ENCODE measurements at regions not wholly inside any gene's neighbourhood (a gene's known extent, or its start where the extent isn't known, plus 50 kb on each side); places are given as distances from the start of the nearest gene placed in this dataset.

DNA sequence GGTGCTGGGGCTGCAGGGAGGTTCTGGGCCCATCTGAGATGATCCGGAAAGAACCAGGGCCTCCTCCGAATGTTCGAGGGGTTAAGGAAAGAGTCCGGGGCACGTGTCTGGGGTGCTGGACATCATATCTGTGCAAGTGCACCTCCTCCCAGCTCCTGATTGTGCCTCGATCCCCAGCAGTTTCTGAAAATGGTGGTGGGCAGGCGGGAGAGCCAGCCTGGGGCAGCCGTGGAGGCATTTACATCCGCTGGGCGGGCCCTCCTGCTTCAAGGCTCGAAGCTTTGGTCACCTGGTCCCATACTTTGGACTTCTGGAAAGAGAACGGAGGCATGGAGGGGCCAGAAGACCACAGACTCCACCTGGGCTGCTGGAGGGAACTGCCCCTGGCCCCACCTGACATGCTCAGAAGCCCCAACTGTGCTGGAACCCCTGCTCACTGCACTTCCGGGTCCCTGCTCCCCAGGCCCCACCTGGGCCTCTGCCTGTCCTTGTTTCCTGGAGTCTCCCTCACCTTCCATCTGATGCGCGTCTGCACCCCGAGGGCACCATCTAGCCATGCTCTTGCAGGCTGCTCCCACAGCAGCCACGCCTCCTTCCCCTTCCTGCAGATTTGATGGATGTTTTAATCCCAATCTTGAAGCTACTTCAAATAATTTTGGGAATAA is 119.2 kb upstream of the HDAC4 start:
- TF ChIP-seq, protein P1, sequence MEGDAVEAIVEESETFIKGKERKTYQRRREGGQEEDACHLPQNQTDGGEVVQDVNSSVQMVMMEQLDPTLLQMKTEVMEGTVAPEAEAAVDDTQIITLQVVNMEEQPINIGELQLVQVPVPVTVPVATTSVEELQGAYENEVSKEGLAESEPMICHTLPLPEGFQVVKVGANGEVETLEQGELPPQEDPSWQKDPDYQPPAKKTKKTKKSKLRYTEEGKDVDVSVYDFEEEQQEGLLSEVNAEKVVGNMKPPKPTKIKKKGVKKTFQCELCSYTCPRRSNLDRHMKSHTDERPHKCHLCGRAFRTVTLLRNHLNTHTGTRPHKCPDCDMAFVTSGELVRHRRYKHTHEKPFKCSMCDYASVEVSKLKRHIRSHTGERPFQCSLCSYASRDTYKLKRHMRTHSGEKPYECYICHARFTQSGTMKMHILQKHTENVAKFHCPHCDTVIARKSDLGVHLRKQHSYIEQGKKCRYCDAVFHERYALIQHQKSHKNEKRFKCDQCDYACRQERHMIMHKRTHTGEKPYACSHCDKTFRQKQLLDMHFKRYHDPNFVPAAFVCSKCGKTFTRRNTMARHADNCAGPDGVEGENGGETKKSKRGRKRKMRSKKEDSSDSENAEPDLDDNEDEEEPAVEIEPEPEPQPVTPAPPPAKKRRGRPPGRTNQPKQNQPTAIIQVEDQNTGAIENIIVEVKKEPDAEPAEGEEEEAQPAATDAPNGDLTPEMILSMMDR (IDR thresholded peaks at IDR 0.05; ENCODE audit: control extremely low read depth, extremely low read depth, low read depth, missing control alignments), result no peak
- no peak for DNase-seq (ENCODE audit: extremely low spot score)
- POLR2A ChIA-PET, result no interaction called here

DNA sequence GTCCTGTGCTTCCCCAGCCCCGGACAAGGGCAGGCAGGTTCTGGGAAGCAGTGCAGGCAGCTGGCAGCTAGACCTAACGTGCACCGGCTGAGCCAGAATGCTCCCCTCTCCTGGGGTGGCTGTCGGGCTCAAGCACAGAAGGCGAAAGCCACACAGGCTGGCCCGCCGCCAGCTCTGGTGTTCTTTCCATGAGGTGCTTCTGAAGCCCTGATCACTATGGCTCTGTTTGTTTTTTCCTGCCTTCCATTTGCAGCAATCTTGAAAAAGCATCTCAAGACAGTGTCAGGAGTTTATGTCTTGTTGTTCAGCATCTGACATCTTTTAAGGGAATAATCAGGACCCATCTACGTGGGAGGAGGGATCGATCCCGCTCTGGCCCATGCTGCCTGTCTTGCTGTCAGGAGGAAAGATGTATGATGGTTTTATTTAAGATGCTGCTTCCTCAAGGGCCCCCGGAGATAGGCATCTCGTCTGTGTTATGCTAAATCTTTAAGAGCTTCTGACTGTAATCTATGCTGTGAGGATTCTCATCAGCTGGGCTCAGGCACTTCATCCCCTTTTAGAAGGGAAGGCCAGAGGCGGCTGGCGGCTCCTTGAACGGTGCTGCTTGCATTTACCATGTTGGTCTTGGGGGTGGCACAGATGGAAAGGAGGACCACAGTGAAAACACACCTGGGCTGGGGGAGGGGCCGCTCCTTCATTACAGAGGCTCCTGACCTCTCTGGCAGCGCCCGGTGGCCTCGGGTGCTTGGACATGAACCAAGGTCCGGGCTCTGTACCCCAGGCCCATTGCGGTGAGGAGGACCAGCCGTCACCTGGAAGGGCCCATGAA is 118.5 kb upstream of the HDAC4 start:
- TF ChIP-seq, protein P1 (IDR thresholded peaks at IDR 0.05; ENCODE audit: control extremely low read depth, extremely low read depth, low read depth, missing control alignments), result no peak
- POLR2A ChIA-PET, result no interaction called here
- CTCF ChIA-PET, result interaction anchor here (1.7 to 3.3 kb wide), 2 partner anchors 13 to 19 kb away, joined by 3 to 12 read pairs; no protein-coding TSS in a partner anchor
- no peak for DNase-seq (ENCODE audit: extremely low spot score)

More for the DNA sequence above, 119.2 kb upstream of the HDAC4 start:
- CTCF ChIA-PET, result interaction anchor here (1.7 to 3.3 kb wide), 2 partner anchors 13 to 20 kb away, joined by 3 to 12 read pairs; no protein-coding TSS in a partner anchor

DNA sequence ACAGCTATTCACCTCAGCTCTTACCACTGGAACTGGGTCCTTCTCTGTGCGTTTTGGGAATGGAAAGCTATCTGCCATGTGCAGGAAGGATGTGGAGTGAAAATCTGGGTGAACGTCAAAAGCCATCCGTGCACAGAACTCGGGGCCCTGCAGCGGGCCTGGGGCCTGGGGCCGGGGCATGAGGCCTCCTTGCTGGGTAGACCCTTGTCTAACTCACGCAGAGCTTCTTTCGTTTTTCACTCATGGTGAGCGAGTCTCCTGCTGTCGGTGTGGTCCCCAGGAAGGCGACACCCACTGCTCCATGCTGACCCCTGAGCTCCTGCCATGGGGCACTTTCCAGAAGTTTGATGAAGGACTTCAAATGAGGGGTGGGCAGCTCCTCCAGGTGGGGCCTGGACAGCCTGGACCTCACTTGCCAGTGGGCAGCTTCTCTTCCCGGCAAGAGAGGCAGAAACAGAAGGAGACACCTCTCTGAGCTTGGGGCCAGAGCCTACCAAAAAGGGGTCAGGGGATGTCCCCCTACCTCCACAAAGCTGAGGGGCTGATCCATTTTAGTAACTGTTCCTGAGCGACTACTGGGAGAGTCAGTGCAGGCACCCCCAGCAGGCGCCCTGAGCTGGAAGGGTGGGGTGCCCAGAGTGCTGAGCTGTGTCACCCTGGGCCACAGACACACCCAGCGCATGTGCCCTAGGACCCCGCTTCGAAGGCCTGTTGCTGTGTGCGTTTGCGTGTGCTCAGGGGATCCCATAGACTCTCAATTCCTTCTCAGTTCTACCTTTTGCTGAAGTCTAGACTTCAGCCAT is 117.7 kb upstream of the HDAC4 start:
- POLR2A ChIA-PET, result no interaction called here
- CTCF ChIA-PET, result interaction anchor here (3.3 kb wide), 1 partner anchor 12 kb away, joined by 12 read pairs; no protein-coding TSS in a partner anchor
- TF ChIP-seq, protein P1 (IDR thresholded peaks at IDR 0.05; ENCODE audit: control extremely low read depth, extremely low read depth, low read depth, missing control alignments), result no peak
- DNase-seq (ENCODE audit: extremely low spot score), result no peak

DNA sequence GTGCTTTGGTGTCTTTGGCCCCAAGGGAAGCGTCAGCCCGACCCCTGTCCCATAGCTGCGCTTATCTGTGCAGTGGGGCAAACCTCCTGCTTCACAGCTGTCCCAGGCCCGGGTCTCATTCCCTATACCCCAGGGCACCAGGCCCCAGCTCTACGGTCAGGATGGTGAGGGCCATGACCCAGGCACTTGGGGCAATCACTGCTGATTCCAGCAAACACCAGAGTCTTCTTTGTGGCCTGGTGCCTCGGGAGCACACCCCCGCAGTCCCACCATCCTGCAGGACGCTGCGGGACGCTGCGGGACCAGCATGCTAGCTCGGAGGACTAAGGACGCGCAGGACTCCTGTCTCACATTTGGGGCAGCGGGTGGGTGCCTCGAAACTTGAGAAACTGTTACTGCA is 116.9 kb upstream of the HDAC4 start:
- POLR2A ChIA-PET, result no interaction called here
- no peak for DNase-seq (ENCODE audit: extremely low spot score)
- TF ChIP-seq, protein P1 (IDR thresholded peaks at IDR 0.05; ENCODE audit: control extremely low read depth, extremely low read depth, low read depth, missing control alignments), result no peak
- CTCF ChIA-PET, result interaction anchor here (3.3 kb wide), 1 partner anchor 11 kb away, joined by 12 read pairs; no protein-coding TSS in a partner anchor

DNA sequence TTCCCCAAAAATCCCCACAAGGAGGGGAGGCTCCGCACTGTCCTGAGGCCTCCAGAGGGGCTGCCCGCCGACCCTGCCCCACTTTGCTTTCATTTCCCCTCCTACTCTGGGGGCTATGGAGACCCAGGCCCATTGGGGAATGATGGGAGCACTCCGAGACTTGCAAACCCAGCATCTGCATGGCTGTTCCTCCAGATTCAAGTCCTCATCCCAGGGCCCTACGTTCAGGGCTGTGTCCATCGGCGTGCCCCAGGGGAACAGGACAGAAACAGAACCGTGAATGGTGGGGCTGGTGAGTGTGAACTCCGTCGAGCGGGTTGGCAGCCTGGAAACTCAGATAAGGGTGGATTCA is 116.1 kb upstream of the HDAC4 start:
- TF ChIP-seq, protein P1 (IDR thresholded peaks at IDR 0.05; ENCODE audit: control extremely low read depth, extremely low read depth, low read depth, missing control alignments), result no peak
- CTCF ChIA-PET, result interaction anchor here (3.3 kb wide), 1 partner anchor 10 kb away, joined by 12 read pairs; no protein-coding TSS in a partner anchor
- DNase-seq (ENCODE audit: extremely low spot score), result no peak
- POLR2A ChIA-PET, result no interaction called here

Measured in GM10248 (cell line).